ENCODE measurements at regions not wholly inside any gene's neighbourhood (a gene's known extent, or its start where the extent isn't known, plus 50 kb on each side); places are given as distances from the start of the nearest gene placed in this dataset.
"Not testable (repeated sequence)": the region's sequence is repeated elsewhere in the genome, so short reads cannot be mapped to it uniquely, and the experiment has no call there.

- Mint-ChIP-seq H3K4me1 (ENCODE audit: unreplicated experiment) (no peaks in the 10 kb centered on the region), H3K4me3 (ENCODE audit: unreplicated experiment) (no peak overlapping the region)
Observed at GRCh38 chr4:84317513-84317912, 181.6 kb downstream of the NKX6-1 start.

DNA sequence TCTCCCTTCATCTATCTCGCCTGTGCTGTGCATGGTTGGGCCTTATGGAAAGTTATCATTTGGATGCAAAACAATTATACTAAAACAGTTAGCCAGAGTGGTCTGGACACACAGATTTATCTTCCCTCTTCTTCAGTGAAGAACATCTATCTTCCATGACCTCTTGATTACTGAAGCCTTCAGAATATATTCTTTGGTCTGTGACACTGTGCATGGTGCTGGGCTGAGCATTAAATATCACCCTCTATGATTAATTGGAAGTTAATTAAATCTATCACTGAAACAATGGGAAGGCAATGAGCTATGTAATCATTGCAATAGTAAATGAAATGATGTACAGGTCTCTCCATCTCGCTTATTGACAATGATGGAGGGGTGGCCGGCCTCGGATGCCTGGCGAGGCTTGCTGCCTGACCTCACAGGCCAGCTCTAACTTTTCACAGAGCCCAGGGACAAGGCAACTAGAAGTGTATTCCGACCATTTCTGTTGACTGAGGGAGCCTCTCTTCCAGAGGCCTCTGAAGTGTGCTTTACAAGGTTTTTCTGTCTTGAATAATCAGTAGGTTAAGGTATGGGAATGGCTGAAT, 186.6 kb downstream of the NKX6-1 start:
- Mint-ChIP-seq H3K4me1 (ENCODE audit: unreplicated experiment) (no peaks in the 10 kb centered on the region), H3K27ac (ENCODE audit: unreplicated experiment) (no peak overlapping the region), H3K4me3 (ENCODE audit: unreplicated experiment) (no peak overlapping the region), H3K36me3 (ENCODE audit: unreplicated experiment) (no peaks in the 10 kb centered on the region), H3K9me3 (ENCODE audit: unreplicated experiment) (no peaks in the 10 kb centered on the region), H3K27me3 (ENCODE audit: unreplicated experiment) (no peaks in the 10 kb centered on the region)
- TF ChIP-seq CTCF (IDR thresholded peaks at IDR 0.05), result no peak
- no peak for DNase-seq (ENCODE audit: extremely low spot score, unreplicated experiment)

More at GRCh38 chr4:84317513-84317912, 181.6 kb downstream of the NKX6-1 start:
- no peak overlapping the region for H3K27ac Mint-ChIP-seq (ENCODE audit: unreplicated experiment)
- H3K36me3 Mint-ChIP-seq (ENCODE audit: unreplicated experiment), result no peaks in the 10 kb centered on the region
- H3K9me3 Mint-ChIP-seq (ENCODE audit: unreplicated experiment), result no peaks in the 10 kb centered on the region
- no peak for TF ChIP-seq CTCF (IDR thresholded peaks at IDR 0.05)
- no peaks in the 10 kb centered on the region for H3K27me3 Mint-ChIP-seq (ENCODE audit: unreplicated experiment)
- no peak for DNase-seq (ENCODE audit: extremely low spot score, unreplicated experiment)

DNA sequence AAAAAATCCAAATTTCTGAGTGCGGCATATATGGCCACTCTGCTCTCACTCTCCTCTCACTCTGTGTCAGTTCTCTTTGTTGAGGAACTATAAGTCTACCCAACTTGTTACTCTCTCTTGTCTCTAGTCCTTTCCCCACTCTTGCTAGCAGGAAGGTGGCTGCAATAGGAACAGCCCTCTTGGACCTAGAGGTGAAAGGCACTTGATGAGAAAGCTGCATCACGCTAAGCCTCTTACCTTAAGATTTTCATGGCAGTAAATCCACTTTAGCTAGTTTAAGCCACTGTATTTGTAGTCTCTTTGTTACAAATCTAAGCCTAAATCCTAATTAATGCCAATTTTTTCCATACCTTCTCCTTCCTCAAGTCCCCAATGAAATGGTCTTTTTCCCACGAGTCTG, 189.9 kb downstream of the NKX6-1 start:
- no peaks in the 10 kb centered on the region for H3K36me3 Mint-ChIP-seq (ENCODE audit: unreplicated experiment)
- H3K27me3 Mint-ChIP-seq (ENCODE audit: unreplicated experiment), result no peaks in the 10 kb centered on the region
- no peak overlapping the region for H3K4me3 Mint-ChIP-seq (ENCODE audit: unreplicated experiment)
- no peaks in the 10 kb centered on the region for H3K4me1 Mint-ChIP-seq (ENCODE audit: unreplicated experiment)
- no peak overlapping the region for H3K27ac Mint-ChIP-seq (ENCODE audit: unreplicated experiment)
- H3K9me3 Mint-ChIP-seq (ENCODE audit: unreplicated experiment), result no peaks in the 10 kb centered on the region
- DNase-seq (ENCODE audit: extremely low spot score, unreplicated experiment), result no peak
- no peak for TF ChIP-seq CTCF (IDR thresholded peaks at IDR 0.05)

DNA sequence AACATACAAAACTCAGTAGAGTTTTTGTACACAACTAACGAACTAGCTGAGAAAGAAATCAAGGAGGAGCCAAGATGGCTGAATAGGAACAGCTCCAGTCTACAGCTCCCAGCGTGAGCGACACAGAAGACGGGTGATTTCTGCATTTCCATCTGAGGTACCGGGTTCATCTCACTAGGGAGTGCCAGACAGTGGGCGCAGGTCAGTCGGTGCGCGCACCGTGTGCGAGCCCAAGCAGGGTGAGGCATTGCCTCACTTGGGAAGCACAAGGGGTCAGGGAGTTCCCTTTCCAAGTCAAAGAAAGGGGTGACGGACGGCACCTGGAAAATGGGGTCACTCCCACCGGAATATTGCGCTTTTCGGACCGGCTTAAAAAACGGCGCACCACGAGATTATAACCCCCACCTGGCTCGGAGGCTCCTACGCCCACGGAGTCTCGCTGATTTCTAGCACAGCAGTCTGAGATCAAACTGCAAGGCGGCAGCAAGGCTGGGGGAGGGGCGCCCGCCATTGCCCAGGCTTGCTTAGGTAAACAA, 200.3 kb downstream of the NKX6-1 start:
- not testable (repeated sequence) for H3K36me3 Mint-ChIP-seq (ENCODE audit: unreplicated experiment); DNase-seq (ENCODE audit: extremely low spot score, unreplicated experiment); H3K27me3 Mint-ChIP-seq (ENCODE audit: unreplicated experiment); H3K27ac Mint-ChIP-seq (ENCODE audit: unreplicated experiment); H3K9me3 Mint-ChIP-seq (ENCODE audit: unreplicated experiment); H3K4me1 Mint-ChIP-seq (ENCODE audit: unreplicated experiment)
- peak overlapping the region; percentile 32 for H3K4me3 Mint-ChIP-seq (ENCODE audit: unreplicated experiment)

- no peak for DNase-seq (ENCODE audit: extremely low spot score, unreplicated experiment)
- no peak for TF ChIP-seq CTCF (IDR thresholded peaks at IDR 0.05)
- no peaks in the 10 kb centered on the region for H3K27me3 Mint-ChIP-seq (ENCODE audit: unreplicated experiment)
Observed at GRCh38 chr4:84298023-84298718, 200.9 kb downstream of the NKX6-1 start.

More at GRCh38 chr4:84298023-84298718, 200.9 kb downstream of the NKX6-1 start:
- no peaks in the 10 kb centered on the region for H3K36me3 Mint-ChIP-seq (ENCODE audit: unreplicated experiment)
- no peak overlapping the region for H3K27ac Mint-ChIP-seq (ENCODE audit: unreplicated experiment)
- H3K4me3 Mint-ChIP-seq (ENCODE audit: unreplicated experiment), result no peak overlapping the region
- H3K4me1 Mint-ChIP-seq (ENCODE audit: unreplicated experiment), result no peaks in the 10 kb centered on the region
- peaks cover 3% of the 10 kb centered on the region for H3K9me3 Mint-ChIP-seq (ENCODE audit: unreplicated experiment)
